BJ (cell line): ENCODE measurements at regions not wholly inside any gene's neighbourhood (a gene's known extent, or its start where the extent isn't known, plus 50 kb on each side); places are given as distances from the start of the nearest gene placed in this dataset.

Experiments
- CTCF ChIA-PET: fragments of 350-600 bp; formaldehyde crosslinking; extraction: SDS; loops from one replicate; lab custom pipeline; 2021; ENCODE audit warnings: antibody characterized with exemption, inconsistent platforms; lab: Yijun Ruan, JAX
- POLR2A ChIA-PET: fragments of 300-600 bp; sonication (Branson Sonifier 250); formaldehyde crosslinking; extraction: SDS; loops from one replicate; lab custom pipeline; 2021; ENCODE audit warnings: antibody characterized with exemption; lab: Charles Lee
- DNase-seq: peaks from one replicate; pipeline ENCODE4 v3.0.0-alpha.2; 2011; ENCODE audit warnings: low read depth
- H3K27me3 ChIP-seq: 2 replicates; pipeline ENCODE4 v1.6.0; 2011; ENCODE audit warnings: low read length; ENCODE audit not compliant: control insufficient read depth, insufficient read depth
- H3K36me3 ChIP-seq: 2 replicates; pipeline ENCODE4 v1.5.1; 2011; ENCODE audit warnings: low read length; ENCODE audit not compliant: control insufficient read depth, insufficient read depth
- H3K4me3 ChIP-seq: 2 replicates; pipeline ENCODE4 v1.5.1; 2011; ENCODE audit warnings: low read depth, mild to moderate bottlenecking, control low read depth, low read length
- CTCF ChIP-seq: IDR thresholded peaks from 2 replicates; pipeline ENCODE4 v1.5.1; 2011; ENCODE audit warnings: low read depth, mild to moderate bottlenecking, control low read depth, inconsistent platforms, low read length, moderate library complexity; ENCODE audit not compliant: insufficient read depth

GRCh38 chr1:228867108-228867950, 132.1 kb downstream of the RHOU start:
- no peak for DNase-seq
- POLR2A ChIA-PET: no interaction called here
- no peaks in the 10 kb centered on the region for H3K27me3 ChIP-seq
- H3K36me3 ChIP-seq: no peaks in the 10 kb centered on the region
- CTCF ChIA-PET: no interaction called here
- no peak for TF ChIP-seq CTCF
- H3K4me3 ChIP-seq: no peak overlapping the region

DNA sequence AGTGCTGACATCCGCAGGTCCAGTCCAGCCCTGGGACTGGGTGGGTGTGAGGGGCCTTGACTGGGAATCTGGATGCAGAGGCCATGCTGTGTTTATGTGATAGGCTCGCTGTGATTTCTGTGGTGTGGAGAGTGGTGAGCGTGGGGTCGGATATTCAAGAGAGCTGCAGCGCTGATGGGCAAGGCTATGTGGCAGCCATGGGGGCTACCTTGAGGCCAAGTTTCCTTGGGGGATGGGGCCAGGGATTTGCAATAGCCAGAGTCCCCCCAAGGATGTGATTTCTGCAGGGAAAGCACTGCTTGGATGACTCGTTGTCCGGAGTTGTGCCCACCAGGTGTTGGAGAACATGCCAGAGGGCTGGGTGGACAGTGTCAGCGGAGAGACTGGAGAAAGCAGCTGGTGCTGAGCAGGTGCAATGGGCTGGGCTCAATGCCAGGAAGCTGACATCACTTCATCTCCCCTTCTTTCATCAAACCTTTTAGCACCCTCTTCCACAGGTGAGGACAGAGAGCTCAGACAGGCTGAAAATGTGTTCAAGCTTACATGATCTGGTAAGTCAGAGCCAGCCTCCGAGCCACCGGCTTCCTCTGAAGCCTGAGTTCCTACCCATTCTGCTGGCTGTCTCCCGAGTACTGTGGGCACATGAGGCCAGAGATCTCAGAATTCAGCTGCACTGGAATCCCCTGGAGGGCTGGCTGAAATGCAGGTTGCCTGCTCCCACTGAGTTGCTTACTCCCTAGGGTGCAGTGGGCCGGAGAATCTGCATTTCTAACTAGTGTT, 132.9 kb downstream of the RHOU start:
- ChIA-PET CTCF (no interaction called here), POLR2A (no interaction called here)
- TF ChIP-seq CTCF: no peak
- Histone ChIP-seq H3K27me3 (no peaks in the 10 kb centered on the region), H3K36me3 (no peaks in the 10 kb centered on the region), H3K4me3 (no peak overlapping the region)
- DNase-seq: no peak

DNA sequence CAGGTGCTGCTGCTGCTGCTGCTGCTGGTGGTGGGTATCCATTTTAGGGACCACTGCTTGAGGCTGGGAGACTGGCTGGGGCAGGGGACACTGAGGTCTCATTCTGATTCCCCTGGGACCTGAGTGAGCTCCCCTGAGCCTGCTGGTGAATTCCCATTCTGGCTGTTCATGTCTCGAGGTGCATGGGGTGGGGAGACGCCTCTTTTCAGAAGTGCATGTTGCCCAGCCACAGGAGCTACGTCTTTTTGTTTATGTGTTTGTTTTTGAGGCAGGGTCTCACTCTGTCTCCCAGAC, 133.4 kb downstream of the RHOU start:
- no peaks in the 10 kb centered on the region for H3K27me3 ChIP-seq
- no peaks in the 10 kb centered on the region for H3K36me3 ChIP-seq
- no peak overlapping the region for H3K4me3 ChIP-seq
- ChIA-PET CTCF (no interaction called here), POLR2A (no interaction called here)
- TF ChIP-seq CTCF: no peak
- no peak for DNase-seq

DNA sequence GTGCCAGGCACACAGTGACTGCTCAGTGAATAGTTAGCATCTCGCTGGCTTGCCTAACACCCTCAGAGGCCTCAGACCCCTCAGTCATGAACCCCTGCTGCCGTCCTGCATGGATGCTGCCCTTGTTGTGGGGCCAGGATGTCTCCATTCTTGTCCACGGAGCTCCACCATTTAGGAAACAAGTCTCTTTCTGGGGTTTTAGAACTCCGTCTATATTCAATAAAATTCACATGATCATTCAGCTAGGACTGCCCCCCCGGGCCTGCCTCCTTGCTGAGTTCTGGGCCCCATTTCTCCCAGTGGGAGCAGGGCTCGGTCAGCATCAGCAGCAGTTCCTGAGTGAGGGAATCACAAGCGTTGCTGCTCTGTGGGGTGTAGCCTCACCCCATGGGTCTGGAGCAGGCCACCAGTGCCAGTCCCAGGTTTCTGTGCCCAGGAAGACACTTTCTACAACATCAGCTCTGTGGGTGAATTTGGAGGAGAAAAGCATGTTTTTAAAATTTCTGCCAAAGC, 134.1 kb downstream of the RHOU start:
- Histone ChIP-seq H3K27me3 (no peaks in the 10 kb centered on the region), H3K36me3 (no peaks in the 10 kb centered on the region), H3K4me3 (no peak overlapping the region)
- DNase-seq: no peak
- ChIA-PET POLR2A (interaction anchor here (0.6 kb wide), 1 partner anchor 87 kb away, joined by 3 read pairs; no protein-coding TSS in a partner anchor), CTCF (no interaction called here)
- TF ChIP-seq CTCF: no peak
